GM23248 (cell line): ENCODE measurements at regions not wholly inside any gene's neighbourhood (a gene's known extent, or its start where the extent isn't known, plus 50 kb on each side); places are given as distances from the start of the nearest gene placed in this dataset.

Source experiments
- DNase-seq: peaks from one replicate; pipeline ENCODE4 v3.0.0-alpha.2; 2015
- H2AFZ ChIP-seq: fragments of 200-600 bp; sonication (generic); 2 replicates; pipeline ENCODE4 v1.6.1; 2016; ENCODE audit warnings: antibody characterized with exemption
- H3F3A ChIP-seq: fragments of 200-600 bp; sonication (generic); 2 replicates; pipeline ENCODE4 v1.6.1; 2016; ENCODE audit warnings: mild to moderate bottlenecking, antibody characterized with exemption, mixed run types; ENCODE audit not compliant: insufficient read depth
- H3K27ac ChIP-seq: fragments of 200-600 bp; sonication (generic); 2 replicates; pipeline ENCODE4 v1.5.1; 2016; ENCODE audit warnings: mild to moderate bottlenecking
- H3K27me3 ChIP-seq: fragments of 200-600 bp; sonication (generic); replicated peaks from 2 replicates; pipeline ENCODE4 v1.6.1; 2016; ENCODE audit warnings: mild to moderate bottlenecking; ENCODE audit not compliant: insufficient read depth
- H3K36me3 ChIP-seq: fragments of 200-600 bp; sonication (generic); 2 replicates; pipeline ENCODE4 v1.6.1; 2016; ENCODE audit warnings: low read depth, mild to moderate bottlenecking
- H3K4me1 ChIP-seq: fragments of 200-600 bp; sonication (generic); 2 replicates; pipeline ENCODE4 v1.6.1; 2016; ENCODE audit warnings: mild to moderate bottlenecking; ENCODE audit not compliant: insufficient read depth
- H3K4me2 ChIP-seq: fragments of 200-600 bp; sonication (generic); one replicate; pipeline ENCODE4 v1.6.1; 2016; ENCODE audit warnings: mild to moderate bottlenecking; ENCODE audit not compliant: unreplicated experiment
- H3K4me3 ChIP-seq: fragments of 200-600 bp; sonication (generic); 2 replicates; pipeline ENCODE4 v1.5.1; 2016; ENCODE audit warnings: mild to moderate bottlenecking
- H3K79me2 ChIP-seq: fragments of 200-600 bp; sonication (generic); 2 replicates; pipeline ENCODE4 v1.6.1; 2016; ENCODE audit warnings: mild to moderate bottlenecking; ENCODE audit not compliant: insufficient read depth
- H3K9ac ChIP-seq: fragments of 200-600 bp; sonication (generic); 2 replicates; pipeline ENCODE4 v1.6.1; 2016; ENCODE audit warnings: mild to moderate bottlenecking
- H3K9me2 ChIP-seq: fragments of 200-600 bp; sonication (generic); 2 replicates; pipeline ENCODE4 v1.6.1; 2016; ENCODE audit warnings: mixed run types, mild to moderate bottlenecking, moderate library complexity; ENCODE audit not compliant: insufficient read depth
- H3K9me3 ChIP-seq: fragments of 200-600 bp; sonication (generic); one replicate; pipeline ENCODE4 v1.6.1; 2017; ENCODE audit warnings: low read depth
- H4K20me1 ChIP-seq: fragments of 200-600 bp; sonication (generic); 2 replicates; pipeline ENCODE4 v1.6.0; 2016; ENCODE audit not compliant: insufficient read depth
- EZH2 ChIP-seq: fragments of 200-600 bp; sonication (generic); IDR thresholded peaks from 2 replicates; pipeline ENCODE4 v1.6.1; 2018; ENCODE audit warnings: antibody characterized with exemption, mild to moderate bottlenecking; ENCODE audit not compliant: insufficient read depth, poor library complexity, severe bottlenecking
- EZH2phosphoT487 ChIP-seq: fragments of 200-600 bp; sonication (generic); IDR thresholded peaks from 2 replicates; pipeline ENCODE4 v1.6.1; 2018; ENCODE audit warnings: antibody characterized with exemption, moderate library complexity, mild to moderate bottlenecking, low read depth; ENCODE audit not compliant: insufficient read depth
- WGBS, 2 experiments: methylation state at CpG; one replicate each; pipeline ENCODE4 v1.1.6; 2015 to 2017; ENCODE audit warnings: low lambda C conversion rate in 2 of 2, low coverage in 1 of 2; ENCODE audit errors: missing lambda C conversion rate in 2 of 2; 5-methylcytosine and 5-hydroxymethylcytosine counted together
- in situ Hi-C: fragments of 300-500 bp; cut with MboI; formaldehyde crosslinking; loops from 2 replicates; pipeline ENCODE4 v1.15.0; 2020

DNA sequence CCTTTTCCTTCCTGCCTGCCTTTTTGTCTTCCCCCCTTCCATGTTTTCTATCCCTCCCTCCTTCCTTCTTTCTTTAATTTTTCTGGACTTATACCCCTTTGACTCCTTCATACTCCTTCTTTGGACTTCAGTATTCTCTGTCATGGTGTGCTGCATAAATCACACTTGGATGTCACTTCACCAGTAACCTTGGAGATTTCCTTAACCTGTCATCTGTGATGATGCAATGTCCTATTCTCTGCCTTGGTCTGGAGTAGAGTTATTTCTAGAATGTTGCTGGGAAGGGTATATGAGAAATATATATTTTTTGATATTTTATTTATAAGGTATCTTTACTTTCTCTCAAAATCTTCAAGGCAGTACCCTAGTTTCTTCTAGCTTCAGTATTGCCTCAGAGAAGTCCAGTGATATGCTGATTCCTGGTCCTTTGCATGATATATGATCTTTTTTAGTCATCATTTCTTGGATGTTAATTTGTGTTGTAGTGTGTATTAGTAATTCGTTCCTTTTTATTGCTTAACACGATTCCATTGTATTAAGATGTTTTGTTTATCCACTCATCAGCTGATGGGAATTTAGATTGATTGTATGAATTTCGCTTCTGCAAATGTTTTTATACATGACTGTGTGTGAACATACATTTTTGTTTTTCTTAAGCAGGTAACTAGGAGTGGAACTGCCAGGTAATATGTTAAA lies 206.9 kb upstream of the MBL2 start:
- Histone ChIP-seq H3K9ac (no peak overlapping the region), H3K36me3 (no peaks in the 10 kb centered on the region), H3K27me3 (no peaks in the 10 kb centered on the region), H3F3A (no peaks in the 10 kb centered on the region), H3K9me3 (no peaks in the 10 kb centered on the region), H3K27ac (no peak overlapping the region), H3K9me2 (no peaks in the 10 kb centered on the region), H3K4me2 (no peak overlapping the region), H3K4me3 (no peak overlapping the region), H4K20me1 (no peaks in the 10 kb centered on the region), H3K79me2 (no peaks in the 10 kb centered on the region), H2AFZ (no peak overlapping the region), H3K4me1 (no peaks in the 10 kb centered on the region)
- no peak for DNase-seq
- WGBS, 2 experiments = 1 to 5% methylated on average over 3 of the region's 3 CpGs
- no peak for TF ChIP-seq EZH2
- TF ChIP-seq EZH2phosphoT487 = no peak
- in situ Hi-C loops = no loop called here

DNA sequence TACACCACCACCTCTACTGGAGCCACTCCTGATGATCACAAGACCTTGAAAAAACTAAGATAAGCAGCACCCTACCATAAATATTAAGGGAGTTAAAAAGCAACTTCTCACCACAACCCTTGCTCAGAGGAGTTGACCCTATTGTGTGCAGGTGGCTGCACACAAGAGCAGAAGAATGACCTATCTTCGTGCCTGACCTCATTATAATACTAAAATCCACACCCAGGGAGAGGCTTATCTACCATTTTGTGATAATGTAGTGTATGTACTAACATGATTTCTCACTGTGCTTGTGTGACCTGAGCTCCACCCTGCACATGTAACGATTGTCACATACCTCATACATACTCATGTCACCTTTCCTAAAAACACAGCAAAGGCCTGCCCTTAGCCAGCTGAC lies 205.0 kb upstream of the MBL2 start:
- Histone ChIP-seq H3K4me2 (no peak overlapping the region), H3F3A (no peaks in the 10 kb centered on the region), H3K9me2 (no peaks in the 10 kb centered on the region), H3K9ac (no peak overlapping the region), H3K4me3 (no peak overlapping the region), H3K36me3 (no peaks in the 10 kb centered on the region), H2AFZ (no peak overlapping the region), H3K4me1 (no peaks in the 10 kb centered on the region), H3K79me2 (no peaks in the 10 kb centered on the region), H3K27me3 (no peaks in the 10 kb centered on the region), H3K9me3 (no peaks in the 10 kb centered on the region), H4K20me1 (no peaks in the 10 kb centered on the region), H3K27ac (no peak overlapping the region)
- in situ Hi-C loops = no loop called here
- TF ChIP-seq EZH2 (no peak), EZH2phosphoT487 (no peak)
- WGBS, 2 experiments = 9 to 19% methylated on average over 2 of the region's 2 CpGs
- no peak for DNase-seq

DNA sequence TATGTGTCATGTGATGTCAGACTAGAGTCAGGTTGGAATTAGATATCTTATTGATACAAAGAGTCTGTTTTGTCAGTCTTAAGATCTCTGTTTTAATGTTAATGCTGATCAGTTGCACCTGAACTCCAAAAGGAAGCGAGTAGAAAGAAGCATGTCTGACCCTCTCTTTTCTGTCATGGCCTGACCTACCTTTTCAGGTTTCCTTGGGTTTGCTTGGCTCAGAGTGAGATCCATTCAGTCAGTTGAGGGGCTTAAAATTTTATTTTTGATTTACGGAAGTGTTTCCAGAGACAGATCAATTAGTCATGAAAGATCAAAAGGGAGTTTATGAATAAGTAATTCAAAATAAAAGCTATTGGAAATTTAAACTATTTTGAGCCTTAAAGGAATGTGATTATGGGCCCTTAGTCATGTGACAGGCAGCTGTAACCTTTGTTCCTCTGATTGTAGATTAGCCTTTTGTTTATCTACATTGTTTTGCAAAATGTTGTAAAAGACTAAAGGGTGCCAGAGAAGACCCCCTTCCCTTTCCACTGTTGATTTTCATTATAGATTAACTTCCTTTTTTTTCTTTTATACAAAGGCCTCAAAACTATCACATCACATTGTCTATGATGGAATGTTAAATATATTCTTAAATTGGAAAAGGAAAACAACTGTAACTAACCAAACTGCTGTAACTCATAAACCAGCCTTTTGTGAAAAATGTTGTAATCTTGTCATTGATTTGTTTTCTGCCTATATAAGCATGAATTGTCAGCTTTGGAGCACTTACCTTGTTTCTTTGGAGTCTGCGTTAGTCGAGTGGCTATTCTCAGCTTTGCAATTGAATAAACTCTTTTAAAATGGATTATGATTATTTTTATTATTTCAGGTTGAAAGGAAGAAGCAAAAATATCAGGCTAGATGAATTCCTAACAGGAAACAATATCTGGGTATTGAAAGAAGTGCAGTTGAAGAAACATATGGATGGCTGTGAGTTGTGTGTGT lies 195.5 kb upstream of the MBL2 start:
- no peaks in the 10 kb centered on the region for H3K36me3 ChIP-seq
- no peak overlapping the region for H3K27ac ChIP-seq
- H4K20me1 ChIP-seq = no peaks in the 10 kb centered on the region
- H3F3A ChIP-seq = no peaks in the 10 kb centered on the region
- 17% methylated on average over 4 of the region's 4 CpGs for WGBS, 2 experiments
- H3K4me1 ChIP-seq = no peaks in the 10 kb centered on the region
- H3K4me3 ChIP-seq = no peak overlapping the region
- TF ChIP-seq EZH2 (no peak), EZH2phosphoT487 (no peak)
- DNase-seq = no peak
- H2AFZ ChIP-seq = no peak overlapping the region
- no peaks in the 10 kb centered on the region for H3K27me3 ChIP-seq
- no peaks in the 10 kb centered on the region for H3K79me2 ChIP-seq
- H3K4me2 ChIP-seq = no peak overlapping the region
- in situ Hi-C loops = no loop called here
- H3K9me3 ChIP-seq = no peaks in the 10 kb centered on the region
- no peak overlapping the region for H3K9ac ChIP-seq
- H3K9me2 ChIP-seq = no peaks in the 10 kb centered on the region

DNA sequence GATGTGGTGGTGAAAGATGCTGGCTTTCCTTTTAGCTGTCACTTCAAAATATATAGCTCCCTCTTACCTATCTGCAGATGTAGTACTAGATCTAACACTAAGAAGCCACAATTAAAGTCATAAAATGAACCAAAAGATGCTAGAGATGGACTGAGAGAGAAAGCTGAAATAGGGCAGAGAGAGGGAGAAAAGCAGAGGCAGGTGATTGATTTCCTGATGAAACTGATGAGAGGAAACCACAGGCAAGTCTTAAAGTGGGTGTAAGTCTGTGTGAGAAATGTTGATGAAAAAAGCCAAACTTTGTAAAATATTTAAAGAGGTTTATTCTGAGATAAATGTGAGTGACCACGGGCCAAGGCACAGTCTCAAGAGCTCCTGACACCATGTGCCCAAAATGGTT lies 194.3 kb upstream of the MBL2 start:
- H3F3A ChIP-seq = no peaks in the 10 kb centered on the region
- no peaks in the 10 kb centered on the region for H3K36me3 ChIP-seq
- TF ChIP-seq EZH2phosphoT487 (no peak), EZH2 (no peak)
- H2AFZ ChIP-seq = no peak overlapping the region
- H3K9me2 ChIP-seq = no peaks in the 10 kb centered on the region
- no peak for DNase-seq
- H4K20me1 ChIP-seq = no peaks in the 10 kb centered on the region
- H3K4me3 ChIP-seq = no peak overlapping the region
- no peaks in the 10 kb centered on the region for H3K79me2 ChIP-seq
- no peaks in the 10 kb centered on the region for H3K4me1 ChIP-seq
- in situ Hi-C loops = no loop called here
- 15 to 16% methylated on average over 1 of the region's 1 CpG for WGBS, 2 experiments
- H3K4me2 ChIP-seq = no peak overlapping the region
- no peaks in the 10 kb centered on the region for H3K9me3 ChIP-seq
- H3K9ac ChIP-seq = no peak overlapping the region
- H3K27me3 ChIP-seq = 0 out of 2 replicates have a peak, but pooled peaks cover 1% of the 10 kb centered on the region
- H3K27ac ChIP-seq = no peak overlapping the region
